ENCODE measurements at regions not wholly inside any gene's neighbourhood (a gene's known extent, or its start where the extent isn't known, plus 50 kb on each side); places are given as distances from the start of the nearest gene placed in this dataset.
"Not testable (repeated sequence)": the region's sequence is repeated elsewhere in the genome, so short reads cannot be mapped to it uniquely, and the experiment has no call there.

DNA sequence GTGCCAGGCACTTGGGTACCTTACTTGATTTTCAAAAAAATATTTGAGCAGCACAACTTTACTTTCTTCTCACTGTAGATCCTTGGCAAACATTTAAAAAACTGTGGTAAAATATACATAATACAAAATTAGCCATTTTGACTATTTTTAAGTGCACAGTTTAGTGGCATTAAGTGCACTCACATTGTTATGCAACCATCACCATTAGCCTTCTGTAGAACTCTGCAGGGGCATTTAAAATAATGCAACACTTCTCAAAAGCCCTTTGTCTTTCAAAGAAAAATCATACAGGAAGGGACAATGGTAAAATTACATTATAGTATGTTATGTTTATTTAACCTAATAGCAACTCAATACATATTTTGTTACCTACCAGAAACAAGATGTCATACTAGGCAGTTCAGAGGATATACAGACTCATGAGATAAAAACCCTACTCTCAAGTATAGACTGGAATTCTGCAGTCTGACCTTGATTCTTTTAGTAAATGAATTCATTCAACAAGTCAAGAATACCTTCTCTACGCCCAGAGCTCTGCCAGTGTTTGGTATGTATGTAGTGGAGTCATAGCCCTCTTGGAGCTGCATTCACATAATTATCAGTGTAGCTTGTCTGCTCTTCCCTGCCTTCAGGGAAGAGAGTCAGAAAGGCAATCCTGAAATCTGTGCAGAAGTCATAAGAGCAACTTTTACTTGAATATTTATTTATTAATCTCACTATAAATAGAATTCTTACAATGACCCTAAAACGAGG lies 74.0 kb upstream of the ARRDC3 start:
- intact Hi-C loops (cut with DNase I) = no loop called here
- Histone ChIP-seq H3K27ac (no peak overlapping the region), H3K36me3 (no peaks in the 10 kb centered on the region), H3K9me3 (no peaks in the 10 kb centered on the region), H3K27me3 (no peaks in the 10 kb centered on the region), H3K4me3 (no peak overlapping the region), H3K4me1 (ENCODE audit: insufficient read depth) (no peaks in the 10 kb centered on the region)
- DNase-seq = no peak
- TF ChIP-seq POLR2A (IDR thresholded peaks at IDR 0.05) = no peak
- TF ChIP-seq, protein P1, sequence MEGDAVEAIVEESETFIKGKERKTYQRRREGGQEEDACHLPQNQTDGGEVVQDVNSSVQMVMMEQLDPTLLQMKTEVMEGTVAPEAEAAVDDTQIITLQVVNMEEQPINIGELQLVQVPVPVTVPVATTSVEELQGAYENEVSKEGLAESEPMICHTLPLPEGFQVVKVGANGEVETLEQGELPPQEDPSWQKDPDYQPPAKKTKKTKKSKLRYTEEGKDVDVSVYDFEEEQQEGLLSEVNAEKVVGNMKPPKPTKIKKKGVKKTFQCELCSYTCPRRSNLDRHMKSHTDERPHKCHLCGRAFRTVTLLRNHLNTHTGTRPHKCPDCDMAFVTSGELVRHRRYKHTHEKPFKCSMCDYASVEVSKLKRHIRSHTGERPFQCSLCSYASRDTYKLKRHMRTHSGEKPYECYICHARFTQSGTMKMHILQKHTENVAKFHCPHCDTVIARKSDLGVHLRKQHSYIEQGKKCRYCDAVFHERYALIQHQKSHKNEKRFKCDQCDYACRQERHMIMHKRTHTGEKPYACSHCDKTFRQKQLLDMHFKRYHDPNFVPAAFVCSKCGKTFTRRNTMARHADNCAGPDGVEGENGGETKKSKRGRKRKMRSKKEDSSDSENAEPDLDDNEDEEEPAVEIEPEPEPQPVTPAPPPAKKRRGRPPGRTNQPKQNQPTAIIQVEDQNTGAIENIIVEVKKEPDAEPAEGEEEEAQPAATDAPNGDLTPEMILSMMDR (IDR thresholded peaks at IDR 0.05) = no peak
- no peak for TF ChIP-seq EP300 (IDR thresholded peaks at IDR 0.05)
- 54 to 69% (median 60%) methylated on average over 2 of the region's 2 CpGs for WGBS, 3 donors

- H3K27ac ChIP-seq = no peak overlapping the region
- no peaks in the 10 kb centered on the region for H3K27me3 ChIP-seq
- 88 to 95% (median 90%) methylated on average over 1 of the region's 1 CpG for WGBS, 3 donors
- TF ChIP-seq EP300 (IDR thresholded peaks at IDR 0.05) = no peak
- no peak for TF ChIP-seq POLR2A (IDR thresholded peaks at IDR 0.05)
- TF ChIP-seq, protein P1 (IDR thresholded peaks at IDR 0.05) = no peak
- intact Hi-C loops (cut with DNase I) = no loop called here
- no peaks in the 10 kb centered on the region for H3K9me3 ChIP-seq
- H3K4me3 ChIP-seq = no peak overlapping the region
- no peaks in the 10 kb centered on the region for H3K36me3 ChIP-seq
- no peak for DNase-seq
- H3K4me1 ChIP-seq (ENCODE audit: insufficient read depth) = no peaks in the 10 kb centered on the region
Observed at GRCh38 chr5:91449083-91449482, 66.0 kb upstream of the ARRDC3 start.

- 97 to 99% (median 99%) methylated on average over 2 of the region's 2 CpGs for WGBS, 3 donors
- H3K4me3 ChIP-seq; H3K27ac ChIP-seq; H3K27me3 ChIP-seq; DNase-seq; intact Hi-C loops (cut with DNase I); H3K9me3 ChIP-seq; H3K36me3 ChIP-seq; H3K4me1 ChIP-seq (ENCODE audit: insufficient read depth): not testable (repeated sequence)
Observed at GRCh38 chr5:91448079-91448478, 65.0 kb upstream of the ARRDC3 start.

DNA sequence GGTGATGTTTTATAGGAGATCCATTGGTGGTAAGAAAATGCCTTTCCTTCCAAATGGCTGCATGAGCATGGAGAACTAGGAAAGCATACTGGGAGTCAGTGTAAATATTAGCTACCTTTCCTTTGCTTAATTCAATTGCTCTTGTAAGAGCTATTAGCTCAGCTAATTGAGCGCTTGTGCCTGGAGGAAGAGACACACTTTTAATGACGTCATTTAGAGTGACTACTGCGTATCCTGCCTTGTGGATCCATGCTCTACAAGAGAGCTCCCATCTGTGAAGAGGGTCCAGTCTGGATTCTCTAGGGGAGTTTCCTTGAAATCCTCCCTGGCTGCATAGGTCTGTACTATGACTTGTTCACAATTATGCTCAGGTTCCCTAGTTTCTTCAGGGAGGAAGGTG lies 63.8 kb upstream of the ARRDC3 start:
- intact Hi-C loops (cut with DNase I); H3K4me1 ChIP-seq (ENCODE audit: insufficient read depth); H3K27me3 ChIP-seq; H3K36me3 ChIP-seq; H3K4me3 ChIP-seq; DNase-seq; H3K27ac ChIP-seq; H3K9me3 ChIP-seq: not testable (repeated sequence)
- 75 to 94% (median 76%) methylated on average over 3 of the region's 3 CpGs for WGBS, 3 donors

DNA sequence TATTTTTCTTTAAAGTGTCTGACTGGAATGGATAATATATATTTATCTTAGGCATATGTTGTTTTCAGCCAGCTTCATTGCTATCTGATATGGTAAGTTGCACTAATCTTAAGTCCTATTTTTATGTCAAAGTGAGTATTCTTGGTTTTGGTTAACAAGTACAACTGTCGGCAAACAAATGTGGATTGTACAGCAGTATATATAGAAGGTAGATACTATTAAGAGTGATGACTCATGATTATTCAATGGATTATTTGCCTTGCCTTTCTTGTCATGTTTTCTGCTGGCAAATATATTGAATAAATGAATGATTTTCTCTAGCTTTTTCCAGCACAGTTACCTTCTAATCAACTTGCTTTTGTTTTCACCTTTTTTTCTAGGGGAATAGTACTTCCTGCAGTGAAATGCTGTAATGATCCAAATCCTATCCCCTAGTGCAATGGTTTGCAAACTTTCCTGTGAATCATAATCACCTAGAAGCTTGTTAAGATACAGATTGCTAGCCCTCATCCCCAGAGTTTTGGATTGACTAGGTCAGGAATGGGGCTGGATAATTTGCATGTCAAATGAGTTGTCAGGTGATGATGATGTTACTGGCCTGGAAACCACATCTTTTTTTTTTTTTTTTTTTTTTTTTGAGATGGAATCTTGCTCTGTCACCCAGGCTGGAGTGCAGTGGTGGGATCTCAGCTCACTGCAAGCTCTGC lies 60.8 kb upstream of the ARRDC3 start:
- TF ChIP-seq POLR2A (IDR thresholded peaks at IDR 0.05) = no peak
- TF ChIP-seq, protein P1 (IDR thresholded peaks at IDR 0.05) = no peak
- TF ChIP-seq EP300 (IDR thresholded peaks at IDR 0.05) = no peak
- Histone ChIP-seq H3K36me3 (no peaks in the 10 kb centered on the region), H3K4me3 (no peak overlapping the region), H3K27ac (no peak overlapping the region), H3K4me1 (ENCODE audit: insufficient read depth) (no peaks in the 10 kb centered on the region), H3K27me3 (no peaks in the 10 kb centered on the region), H3K9me3 (no peaks in the 10 kb centered on the region)
- WGBS, 3 donors = 79 to 91% (median 89%) methylated on average over 1 of the region's 1 CpG
- intact Hi-C loops (cut with DNase I) = no loop called here
- DNase-seq = no peak
